ENCODE measurements at regions not wholly inside any gene's neighbourhood (a gene's known extent, or its start where the extent isn't known, plus 50 kb on each side); places are given as distances from the start of the nearest gene placed in this dataset.

DNA sequence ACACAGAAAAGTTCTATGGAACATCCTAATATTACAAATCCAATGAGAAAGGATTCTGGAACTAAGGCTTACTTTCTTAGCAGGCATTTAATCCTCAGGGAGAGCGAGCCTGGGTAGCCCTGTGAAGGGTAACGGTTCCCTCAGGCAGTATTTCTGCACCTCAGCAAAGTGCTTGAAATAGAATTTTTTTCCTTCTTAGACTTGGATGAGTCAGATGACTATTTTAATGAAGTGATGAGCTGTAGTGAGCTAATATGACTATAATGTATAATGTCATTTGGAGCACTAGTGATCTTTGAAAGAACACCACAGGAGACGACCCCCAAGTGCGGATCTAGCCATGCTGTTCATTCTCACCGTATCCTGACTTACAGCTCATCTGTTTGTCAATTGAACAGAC lies 493.0 kb upstream of the FAM241A start:
- Mint-ChIP-seq H3K27me3 (ENCODE audit: unreplicated experiment) (no peaks in the 10 kb centered on the region), H3K9me3 (ENCODE audit: unreplicated experiment) (no peaks in the 10 kb centered on the region), H3K4me3 (ENCODE audit: unreplicated experiment) (no peak overlapping the region), H3K36me3 (ENCODE audit: low read depth, unreplicated experiment) (no peaks in the 10 kb centered on the region), H3K4me1 (ENCODE audit: unreplicated experiment) (peaks cover 4% of the 10 kb centered on the region), H3K27ac (ENCODE audit: unreplicated experiment) (no peak overlapping the region)
- no peak for DNase-seq (ENCODE audit: low spot score)
- TF ChIP-seq, protein P1, sequence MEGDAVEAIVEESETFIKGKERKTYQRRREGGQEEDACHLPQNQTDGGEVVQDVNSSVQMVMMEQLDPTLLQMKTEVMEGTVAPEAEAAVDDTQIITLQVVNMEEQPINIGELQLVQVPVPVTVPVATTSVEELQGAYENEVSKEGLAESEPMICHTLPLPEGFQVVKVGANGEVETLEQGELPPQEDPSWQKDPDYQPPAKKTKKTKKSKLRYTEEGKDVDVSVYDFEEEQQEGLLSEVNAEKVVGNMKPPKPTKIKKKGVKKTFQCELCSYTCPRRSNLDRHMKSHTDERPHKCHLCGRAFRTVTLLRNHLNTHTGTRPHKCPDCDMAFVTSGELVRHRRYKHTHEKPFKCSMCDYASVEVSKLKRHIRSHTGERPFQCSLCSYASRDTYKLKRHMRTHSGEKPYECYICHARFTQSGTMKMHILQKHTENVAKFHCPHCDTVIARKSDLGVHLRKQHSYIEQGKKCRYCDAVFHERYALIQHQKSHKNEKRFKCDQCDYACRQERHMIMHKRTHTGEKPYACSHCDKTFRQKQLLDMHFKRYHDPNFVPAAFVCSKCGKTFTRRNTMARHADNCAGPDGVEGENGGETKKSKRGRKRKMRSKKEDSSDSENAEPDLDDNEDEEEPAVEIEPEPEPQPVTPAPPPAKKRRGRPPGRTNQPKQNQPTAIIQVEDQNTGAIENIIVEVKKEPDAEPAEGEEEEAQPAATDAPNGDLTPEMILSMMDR (IDR thresholded peaks at IDR 0.05; ENCODE audit: unreplicated experiment), result no peak

DNA sequence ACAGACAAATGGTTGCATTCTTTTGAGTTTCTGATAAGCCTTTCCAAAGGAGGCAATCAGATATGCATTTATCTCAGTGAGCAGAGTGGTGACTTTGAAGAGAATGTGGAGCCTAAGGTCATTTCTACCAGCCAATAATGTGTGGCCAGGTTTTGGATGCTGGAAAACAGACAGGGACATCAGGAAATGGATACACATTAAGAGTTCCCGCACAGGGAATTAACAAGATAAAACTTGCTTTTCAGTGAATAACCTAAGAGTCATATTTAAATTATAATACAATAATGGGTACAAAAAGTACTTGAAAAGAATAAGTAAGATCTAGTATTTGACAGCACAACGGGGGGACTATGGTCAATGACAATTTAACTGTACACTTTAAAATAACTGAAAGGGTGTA lies 492.3 kb upstream of the FAM241A start:
- H3K36me3 Mint-ChIP-seq (ENCODE audit: low read depth, unreplicated experiment), result no peaks in the 10 kb centered on the region
- TF ChIP-seq, protein P1 (IDR thresholded peaks at IDR 0.05; ENCODE audit: unreplicated experiment), result no peak
- peaks cover 4% of the 10 kb centered on the region for H3K4me1 Mint-ChIP-seq (ENCODE audit: unreplicated experiment)
- H3K27me3 Mint-ChIP-seq (ENCODE audit: unreplicated experiment), result no peaks in the 10 kb centered on the region
- no peak overlapping the region for H3K27ac Mint-ChIP-seq (ENCODE audit: unreplicated experiment)
- no peak for DNase-seq (ENCODE audit: low spot score)
- H3K9me3 Mint-ChIP-seq (ENCODE audit: unreplicated experiment), result no peaks in the 10 kb centered on the region
- no peak overlapping the region for H3K4me3 Mint-ChIP-seq (ENCODE audit: unreplicated experiment)

DNA sequence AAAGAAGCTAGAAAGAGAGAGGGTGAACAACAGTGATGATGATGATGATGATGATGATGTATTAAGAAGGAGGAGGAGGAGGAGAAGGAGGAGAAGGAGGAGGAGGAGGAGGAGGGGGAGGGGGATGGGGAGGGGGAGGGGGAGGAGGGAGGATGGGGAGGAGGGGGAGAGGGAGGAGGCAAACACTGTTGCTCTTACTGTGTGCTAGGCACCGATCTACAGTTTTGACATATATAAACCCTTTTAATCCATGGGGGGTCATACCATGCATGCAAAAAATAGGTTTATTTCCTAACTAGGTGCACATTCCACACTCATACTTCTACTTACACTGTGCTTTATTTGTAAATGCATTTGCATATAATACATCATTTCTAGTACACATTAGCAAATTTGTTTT lies 482.8 kb upstream of the FAM241A start:
- no peaks in the 10 kb centered on the region for H3K36me3 Mint-ChIP-seq (ENCODE audit: low read depth, unreplicated experiment)
- H3K4me1 Mint-ChIP-seq (ENCODE audit: unreplicated experiment), result no peaks in the 10 kb centered on the region
- no peak overlapping the region for H3K4me3 Mint-ChIP-seq (ENCODE audit: unreplicated experiment)
- H3K9me3 Mint-ChIP-seq (ENCODE audit: unreplicated experiment), result no peaks in the 10 kb centered on the region
- H3K27ac Mint-ChIP-seq (ENCODE audit: unreplicated experiment), result peak overlapping the region; percentile 49
- DNase-seq (ENCODE audit: low spot score), result no peak
- peaks cover 2% of the 10 kb centered on the region for H3K27me3 Mint-ChIP-seq (ENCODE audit: unreplicated experiment)
- TF ChIP-seq, protein P1 (IDR thresholded peaks at IDR 0.05; ENCODE audit: unreplicated experiment), result no peak

DNA sequence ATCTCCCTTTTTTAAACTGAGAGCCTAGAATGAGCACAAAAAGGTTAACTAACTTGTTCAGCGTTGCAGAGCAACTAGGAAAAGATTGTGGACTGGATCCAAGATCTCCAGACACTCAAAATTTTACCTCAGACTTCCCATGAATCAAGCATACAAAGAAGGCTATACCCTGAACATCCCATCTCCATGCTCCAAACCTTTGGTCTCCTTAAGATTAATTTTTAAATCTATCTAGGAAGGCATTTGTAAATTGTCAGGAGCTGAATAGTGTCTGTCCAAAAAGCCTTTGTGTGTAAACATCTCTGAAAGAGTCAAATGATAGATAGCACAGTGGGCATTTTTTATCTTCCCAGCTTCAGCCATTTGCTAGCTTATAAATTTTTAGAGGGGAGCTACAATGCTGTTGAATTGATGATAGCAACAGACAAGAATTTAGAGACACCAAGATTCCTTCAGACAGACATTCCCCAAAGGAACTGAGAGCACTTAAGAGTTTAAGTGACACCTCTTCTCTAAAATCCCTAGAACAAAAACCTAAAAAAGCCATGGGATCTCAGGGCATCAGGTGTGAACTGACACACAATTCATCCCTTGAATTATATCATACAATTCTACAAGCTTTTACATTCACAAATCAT lies 480.8 kb upstream of the FAM241A start:
- Mint-ChIP-seq H3K4me1 (ENCODE audit: unreplicated experiment) (no peaks in the 10 kb centered on the region), H3K27me3 (ENCODE audit: unreplicated experiment) (peaks cover 2% of the 10 kb centered on the region), H3K4me3 (ENCODE audit: unreplicated experiment) (no peak overlapping the region), H3K9me3 (ENCODE audit: unreplicated experiment) (no peaks in the 10 kb centered on the region), H3K27ac (ENCODE audit: unreplicated experiment) (no peak overlapping the region), H3K36me3 (ENCODE audit: low read depth, unreplicated experiment) (no peaks in the 10 kb centered on the region)
- no peak for DNase-seq (ENCODE audit: low spot score)
- TF ChIP-seq, protein P1 (IDR thresholded peaks at IDR 0.05; ENCODE audit: unreplicated experiment), result no peak

DNA sequence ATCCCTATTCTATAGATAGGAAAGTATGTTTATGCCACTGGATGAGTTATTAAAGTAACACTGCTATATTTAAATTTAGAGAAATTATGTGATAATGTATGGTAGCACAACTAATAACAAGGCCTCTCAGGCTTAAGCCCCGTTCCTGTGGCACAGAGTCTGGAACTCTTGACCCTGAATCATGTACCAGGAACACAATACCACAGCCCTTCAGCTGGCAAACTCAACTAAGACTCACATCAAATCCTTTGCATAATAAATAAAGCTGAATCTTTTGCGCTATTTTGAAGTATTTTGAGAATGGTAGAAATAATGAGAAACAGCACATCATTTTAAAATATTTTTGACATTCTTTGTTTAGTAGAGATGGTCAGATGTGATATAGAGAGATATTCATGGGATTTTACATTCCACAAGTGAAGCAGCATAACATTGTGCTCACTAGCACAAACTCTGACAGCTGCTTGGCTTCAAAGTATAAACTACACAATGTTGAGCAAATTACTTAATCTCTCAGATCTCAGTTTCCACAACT lies 478.4 kb upstream of the FAM241A start:
- Mint-ChIP-seq H3K4me1 (ENCODE audit: unreplicated experiment) (no peaks in the 10 kb centered on the region), H3K27ac (ENCODE audit: unreplicated experiment) (no peak overlapping the region), H3K36me3 (ENCODE audit: low read depth, unreplicated experiment) (no peaks in the 10 kb centered on the region), H3K27me3 (ENCODE audit: unreplicated experiment) (peaks cover 2% of the 10 kb centered on the region), H3K9me3 (ENCODE audit: unreplicated experiment) (no peaks in the 10 kb centered on the region), H3K4me3 (ENCODE audit: unreplicated experiment) (no peak overlapping the region)
- DNase-seq (ENCODE audit: low spot score), result no peak
- TF ChIP-seq, protein P1 (IDR thresholded peaks at IDR 0.05; ENCODE audit: unreplicated experiment), result no peak
